ENCODE measurements at regions not wholly inside any gene's neighbourhood (a gene's known extent, or its start where the extent isn't known, plus 50 kb on each side); places are given as distances from the start of the nearest gene placed in this dataset.

- DNase-seq = no peak
Measured at GRCh38 chr1:168782559-168783116, 53.6 kb upstream of the DPT start.

- DNase-seq = no peak
Measured at GRCh38 chr1:168783458-168784210, 54.6 kb upstream of the DPT start.

- no peak for DNase-seq
Measured at GRCh38 chr1:168786476-168787330, 57.7 kb upstream of the DPT start.

- no peak for DNase-seq
Measured at GRCh38 chr1:168788258-168788657, 59.3 kb upstream of the DPT start.

GRCh38 chr1:168789501-168789900 is 60.5 kb upstream of the DPT start:
- no peak for DNase-seq

GRCh38 chr1:168792142-168792541 is 63.1 kb upstream of the DPT start:
- no peak for DNase-seq

GRCh38 chr1:168792592-168793125 is 63.7 kb upstream of the DPT start:
- no peak for DNase-seq

- no peak for DNase-seq
Measured at GRCh38 chr1:168794057-168794456, 65.1 kb upstream of the DPT start.

- no peak for DNase-seq
Measured at GRCh38 chr1:168795681-168796080, 66.7 kb upstream of the DPT start.

GRCh38 chr1:168799927-168800605 is 71.1 kb upstream of the DPT start:
- DNase-seq = no peak

- no peak for DNase-seq
Measured at GRCh38 chr1:168801032-168801745, 72.2 kb upstream of the DPT start.

GRCh38 chr1:168803806-168804510 is 75.0 kb upstream of the DPT start:
- no peak for DNase-seq

- DNase-seq = no peak
Measured at GRCh38 chr1:168806952-168807351, 77.9 kb upstream of the DPT start.

- DNase-seq = no peak
Measured at GRCh38 chr1:168811176-168811575, 82.2 kb upstream of the DPT start.

GRCh38 chr1:168819668-168820067 is 90.7 kb upstream of the DPT start:
- no peak for DNase-seq

GRCh38 chr1:168821434-168821833 is 92.4 kb upstream of the DPT start:
- peak; percentile 31 for DNase-seq

GRCh38 chr1:168822911-168823310 is 93.9 kb upstream of the DPT start:
- no peak for DNase-seq

GRCh38 chr1:168823988-168824387 is 95.0 kb upstream of the DPT start:
- no peak for DNase-seq

GRCh38 chr1:168824418-168825065 is 95.5 kb upstream of the DPT start:
- no peak for DNase-seq

- no peak for DNase-seq
Measured at GRCh38 chr1:168825129-168825528, 96.1 kb upstream of the DPT start.

GRCh38 chr1:168825820-168826219 is 96.8 kb upstream of the DPT start:
- no peak for DNase-seq
